Subcutaneous abdominal adipose tissue (tissue), 5 donors: ENCODE measurements at regions not wholly inside any gene's neighbourhood (a gene's known extent, or its start where the extent isn't known, plus 50 kb on each side); places are given as distances from the start of the nearest gene placed in this dataset.
"Not testable (repeated sequence)": the region's sequence is repeated elsewhere in the genome, so short reads cannot be mapped to it uniquely, and the experiment has no call there.

ENCODE experiments used
- H3K27ac ChIP-seq: one replicate; pipeline ENCODE4 v1.7.0; 2013; ENCODE audit warnings: low read depth, mild to moderate bottlenecking, inconsistent platforms, low read length, moderate library complexity
- H3K27me3 ChIP-seq, 5 donors: one replicate each; pipeline ENCODE4 v1.7.0; 2013; ENCODE audit warnings: low read length in 5 of 5, inconsistent platforms in 1 of 5; ENCODE audit not compliant: control insufficient read depth in 5 of 5, insufficient read depth in 4 of 5
- H3K36me3 ChIP-seq, 5 donors: one replicate each; pipeline ENCODE4 v1.7.0; 2013; ENCODE audit warnings: low read length in 5 of 5; ENCODE audit not compliant: control insufficient read depth in 5 of 5, insufficient read depth in 5 of 5
- H3K4me1 ChIP-seq, 5 donors: one replicate each; pipeline ENCODE4 v1.7.0; 2013; ENCODE audit warnings: low read length in 5 of 5, mild to moderate bottlenecking in 3 of 5, moderate library complexity in 1 of 5; ENCODE audit not compliant: control insufficient read depth in 5 of 5, insufficient read depth in 5 of 5
- H3K4me3 ChIP-seq, 5 donors: one replicate each; pipeline ENCODE4 v1.7.0; 2013; ENCODE audit warnings: low read length in 5 of 5, low read depth in 1 of 5
- H3K9ac ChIP-seq, 5 donors: one replicate each; pipeline ENCODE4 v1.7.0; 2013; ENCODE audit warnings: low read length in 5 of 5, mild to moderate bottlenecking in 4 of 5, moderate library complexity in 3 of 5
- H3K9me3 ChIP-seq, 5 donors: one replicate each; pipeline ENCODE4 v1.7.0; 2013; ENCODE audit warnings: low read length in 5 of 5; ENCODE audit not compliant: control insufficient read depth in 5 of 5
- donor health status: healthy.
- donor health status: healthy.
- donor health status: healthy.
- donor health status: healthy.
- donor health status: healthy.

- not testable (repeated sequence) for H3K36me3 ChIP-seq, H3K9me3 ChIP-seq, H3K27ac ChIP-seq, H3K9ac ChIP-seq, H3K27me3 ChIP-seq, H3K4me1 ChIP-seq, H3K4me3 ChIP-seq
These were observed 146.6 kb upstream of the NBPF9 start for GRCh38 chr1:149249850-149250467.

DNA sequence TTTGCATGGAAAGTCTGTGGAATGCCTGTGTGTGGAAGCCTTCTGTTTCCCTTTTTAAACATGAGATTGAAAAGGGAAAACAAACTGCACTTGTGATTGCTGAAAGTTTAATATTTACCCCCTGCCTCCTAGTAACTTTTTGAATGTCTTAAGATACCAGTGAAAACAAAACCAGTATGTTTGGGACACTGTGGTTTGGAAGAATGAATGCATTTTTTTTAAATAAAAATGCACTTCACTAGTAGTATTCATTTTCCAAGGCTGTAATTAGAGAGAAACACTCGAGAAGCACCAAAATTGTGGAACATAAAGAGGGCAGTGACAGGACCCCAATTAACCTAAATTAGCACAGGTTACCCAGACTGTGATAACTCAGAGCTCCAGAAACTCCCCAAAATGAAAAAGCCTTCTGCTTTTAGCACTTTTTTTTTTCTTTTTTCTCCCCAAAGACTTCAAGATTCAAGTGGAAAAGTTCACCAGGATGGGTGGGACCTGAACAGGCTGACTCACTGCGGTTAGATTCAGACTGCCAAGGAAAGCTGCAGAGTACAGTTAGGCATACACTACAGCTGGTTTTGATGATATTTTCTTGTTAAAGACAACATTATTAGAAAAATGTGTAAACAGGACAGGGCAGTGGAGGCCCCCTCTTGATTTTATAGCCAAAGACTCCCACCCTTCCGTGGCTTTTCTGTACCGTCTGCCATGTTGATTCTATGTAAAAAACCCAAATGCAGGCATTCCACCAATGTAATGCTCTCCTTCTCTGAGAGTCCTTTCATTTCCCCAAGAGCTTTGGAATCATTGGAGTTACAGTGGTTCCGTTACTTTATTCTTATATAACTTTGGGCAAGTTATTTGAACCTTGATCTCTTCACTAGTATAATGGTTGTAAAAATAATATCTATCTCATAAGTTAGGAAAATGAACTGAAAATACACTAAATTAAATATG, 151.8 kb upstream of the NBPF9 start:
- H3K27ac ChIP-seq, H3K36me3 ChIP-seq, H3K9ac ChIP-seq, H3K27me3 ChIP-seq, H3K4me3 ChIP-seq, H3K9me3 ChIP-seq, H3K4me1 ChIP-seq: not testable (repeated sequence)

GRCh38 chr1:149260284-149260683, 156.9 kb upstream of the NBPF9 start:
- H3K36me3 ChIP-seq, H3K27me3 ChIP-seq, H3K4me1 ChIP-seq, H3K4me3 ChIP-seq, H3K9me3 ChIP-seq, H3K9ac ChIP-seq, H3K27ac ChIP-seq: not testable (repeated sequence)

DNA sequence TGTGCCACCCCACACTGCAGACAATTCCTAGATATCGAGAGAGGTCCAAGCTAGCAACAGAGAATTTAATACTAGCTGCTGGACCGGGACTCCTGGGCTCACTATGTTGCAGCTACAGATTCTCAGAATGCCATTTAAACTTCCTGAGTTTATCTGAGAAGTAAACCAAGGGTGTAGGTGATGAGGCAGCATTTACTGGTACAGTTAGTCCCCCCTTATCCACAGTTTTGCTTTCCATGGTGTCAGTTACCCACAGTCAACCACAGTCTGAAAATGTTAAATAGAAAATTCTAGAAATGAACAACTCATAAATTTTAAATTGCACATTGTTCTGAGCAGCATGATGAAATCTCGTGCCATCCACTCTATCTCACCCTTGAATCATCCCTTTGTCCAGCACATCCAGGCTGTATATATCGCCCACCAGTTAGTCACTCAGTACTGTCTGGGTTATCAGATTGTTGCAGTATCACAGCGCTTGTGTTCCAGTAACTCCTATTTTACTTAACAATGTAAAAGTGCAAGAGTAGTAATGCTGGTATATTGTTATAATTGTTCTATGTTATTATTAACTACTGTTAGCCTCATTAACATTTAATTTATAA, 157.5 kb upstream of the NBPF9 start:
- H3K27ac ChIP-seq, H3K9me3 ChIP-seq, H3K36me3 ChIP-seq, H3K27me3 ChIP-seq, H3K4me1 ChIP-seq, H3K9ac ChIP-seq, H3K4me3 ChIP-seq: not testable (repeated sequence)

DNA sequence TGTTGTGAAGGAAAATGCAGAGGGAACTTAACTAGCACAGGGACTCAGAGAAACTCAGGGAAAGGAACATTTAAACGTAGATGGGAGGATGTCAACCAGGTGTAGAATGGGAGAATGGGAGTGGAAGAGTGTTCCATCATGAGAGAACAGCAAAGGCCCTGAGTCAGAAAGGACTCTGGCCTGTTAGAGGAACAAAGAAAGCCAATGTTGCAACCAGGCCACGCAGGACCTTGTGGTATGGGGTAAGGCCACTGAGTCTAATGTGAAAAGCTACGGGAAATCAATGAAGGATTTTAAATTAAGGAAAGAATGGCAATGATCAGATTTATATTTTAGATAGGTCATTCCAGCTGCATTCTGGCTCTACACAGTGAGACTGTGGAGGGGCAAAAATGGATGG, 163.9 kb upstream of the NBPF9 start:
- not testable (repeated sequence) for H3K4me1 ChIP-seq, H3K36me3 ChIP-seq, H3K9me3 ChIP-seq, H3K4me3 ChIP-seq, H3K9ac ChIP-seq, H3K27ac ChIP-seq, H3K27me3 ChIP-seq

DNA sequence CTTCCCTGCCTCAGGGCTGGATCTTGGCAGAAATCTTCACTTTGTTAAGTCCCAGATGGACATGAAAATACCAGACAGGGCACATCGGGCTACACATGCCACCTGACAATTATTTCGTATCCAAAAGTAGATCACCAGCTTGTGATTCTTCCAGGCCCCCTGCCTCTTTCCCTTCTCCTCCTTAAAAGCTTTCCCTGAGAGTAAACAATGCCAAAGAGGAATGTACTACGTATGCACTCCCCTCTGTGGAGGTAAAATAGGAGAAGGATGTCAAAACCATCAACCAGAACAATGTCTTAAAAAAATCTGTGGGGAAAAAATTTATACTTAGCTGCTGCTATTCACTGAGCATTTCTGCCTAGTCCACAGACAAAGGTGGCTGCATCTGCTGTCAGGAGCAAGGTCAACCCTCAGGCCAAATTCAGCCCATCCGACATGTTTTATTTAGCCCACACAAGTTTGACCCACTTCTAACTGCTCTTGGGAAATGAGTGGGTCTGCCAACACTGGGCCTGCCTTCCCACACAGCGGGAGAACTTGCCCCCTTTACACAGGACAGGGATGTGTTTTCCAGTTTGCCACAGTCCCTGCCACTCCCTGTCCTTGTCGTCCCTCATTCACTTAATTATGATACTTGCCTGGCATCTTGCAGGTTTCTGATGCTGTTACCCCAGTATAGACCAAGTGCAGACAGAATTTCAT, 165.8 kb upstream of the NBPF9 start:
- H3K9me3 ChIP-seq, H3K36me3 ChIP-seq, H3K9ac ChIP-seq, H3K27ac ChIP-seq, H3K27me3 ChIP-seq, H3K4me1 ChIP-seq, H3K4me3 ChIP-seq: not testable (repeated sequence)

DNA sequence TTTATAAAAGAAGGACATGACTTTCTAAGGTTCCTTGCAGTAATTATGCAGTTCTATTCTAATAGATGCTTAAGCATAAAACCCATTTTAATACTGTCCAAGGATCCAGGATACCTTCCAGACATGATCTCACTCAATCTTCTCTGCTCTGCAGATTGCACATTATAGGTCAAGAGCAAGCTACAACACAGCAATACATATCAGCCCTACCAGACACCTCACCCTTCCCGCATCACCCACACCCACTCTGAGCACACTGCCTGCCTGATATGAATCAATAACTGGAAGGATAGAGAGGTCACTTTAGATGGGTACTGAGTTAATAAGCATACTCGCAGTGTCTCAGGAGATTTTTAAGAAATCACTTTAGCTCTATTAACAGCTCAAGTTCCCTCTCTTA, 166.5 kb upstream of the NBPF9 start:
- not testable (repeated sequence) for H3K4me1 ChIP-seq

DNA sequence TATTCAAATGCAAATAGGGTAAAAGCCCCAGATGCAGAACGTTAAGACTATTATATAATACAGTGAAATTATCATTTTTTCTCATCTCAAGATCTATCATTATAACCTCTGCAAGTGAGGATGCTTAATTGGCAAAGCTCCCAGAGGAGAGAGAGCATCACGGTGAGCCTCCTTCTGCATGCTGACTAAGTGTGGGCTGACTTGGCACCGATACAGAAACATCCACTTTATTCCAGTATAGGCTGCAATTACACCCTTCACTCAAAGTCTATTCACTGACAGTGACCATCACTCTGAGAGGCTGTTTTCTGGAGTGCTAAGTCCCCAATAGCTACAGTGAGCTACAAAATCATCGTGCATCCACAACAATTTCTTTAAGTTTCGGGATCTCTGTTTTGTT, 171.1 kb upstream of the NBPF9 start:
- not testable (repeated sequence) for H3K27me3 ChIP-seq, H3K9me3 ChIP-seq, H3K9ac ChIP-seq, H3K27ac ChIP-seq, H3K36me3 ChIP-seq, H3K4me3 ChIP-seq, H3K4me1 ChIP-seq

More for the DNA sequence above, 166.5 kb upstream of the NBPF9 start:
- H3K36me3 ChIP-seq, H3K4me3 ChIP-seq, H3K9ac ChIP-seq, H3K9me3 ChIP-seq, H3K27me3 ChIP-seq, H3K27ac ChIP-seq: not testable (repeated sequence)

GRCh38 chr1:149275802-149276201, 172.5 kb upstream of the NBPF9 start:
- H3K9ac ChIP-seq, H3K36me3 ChIP-seq, H3K4me3 ChIP-seq, H3K27ac ChIP-seq, H3K9me3 ChIP-seq, H3K27me3 ChIP-seq, H3K4me1 ChIP-seq: not testable (repeated sequence)

DNA sequence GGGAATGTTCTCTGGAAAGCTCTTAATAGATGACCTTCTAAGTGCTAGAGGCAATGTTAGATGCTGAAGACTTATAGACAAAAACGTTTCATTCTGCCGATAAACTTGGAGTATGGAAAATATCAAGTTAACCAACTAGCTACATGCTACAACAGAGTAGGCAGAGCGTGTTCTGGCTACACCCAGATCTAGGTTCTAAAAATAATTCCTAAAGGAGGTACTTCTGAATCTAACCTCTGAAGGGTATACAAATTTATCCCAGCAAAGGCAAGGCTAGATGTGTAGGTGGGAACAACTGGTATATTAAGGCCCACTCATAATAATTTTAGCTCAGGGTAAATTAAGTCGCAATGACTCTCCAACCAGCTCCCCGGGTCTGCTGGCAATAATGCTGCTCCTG, 173.1 kb upstream of the NBPF9 start:
- H3K9me3 ChIP-seq, H3K9ac ChIP-seq, H3K4me3 ChIP-seq, H3K36me3 ChIP-seq, H3K27me3 ChIP-seq, H3K4me1 ChIP-seq, H3K27ac ChIP-seq: not testable (repeated sequence)
